OCI-M1 (cell line): ENCODE measurements at regions not wholly inside any gene's neighbourhood (a gene's known extent, or its start where the extent isn't known, plus 50 kb on each side); places are given as distances from the start of the nearest gene placed in this dataset.
A peak's percentile ranks its signal among the peaks of the same experiment; 100 is the strongest.
"Not testable (repeated sequence)": the region's sequence is repeated elsewhere in the genome, so short reads cannot be mapped to it uniquely, and the experiment has no call there.

Experiments
- DNase-seq: peaks from one replicate; lab custom pipeline; 2025; lab: John Stamatoyannopoulos, UW

DNA sequence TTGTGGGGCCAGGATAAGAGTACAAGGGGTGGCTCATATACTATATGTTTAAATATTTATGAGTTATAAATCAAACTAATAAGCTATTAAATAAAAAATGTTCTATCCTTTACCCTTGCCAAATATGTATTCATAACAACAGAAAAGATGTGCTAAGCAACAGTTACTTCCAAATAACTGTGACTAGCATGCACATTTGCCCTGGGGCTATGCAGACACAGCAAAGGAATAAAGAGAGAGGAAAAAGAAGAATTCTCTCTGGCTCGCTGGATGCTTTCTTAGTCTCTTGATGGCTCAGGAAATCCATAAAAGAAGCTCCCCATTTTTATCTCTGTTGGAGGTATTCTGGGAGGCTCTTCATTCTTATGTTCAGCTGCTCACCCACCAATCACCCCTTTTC, 182.4 kb upstream of the ATP10B start:
- DNase-seq = no peak

DNA sequence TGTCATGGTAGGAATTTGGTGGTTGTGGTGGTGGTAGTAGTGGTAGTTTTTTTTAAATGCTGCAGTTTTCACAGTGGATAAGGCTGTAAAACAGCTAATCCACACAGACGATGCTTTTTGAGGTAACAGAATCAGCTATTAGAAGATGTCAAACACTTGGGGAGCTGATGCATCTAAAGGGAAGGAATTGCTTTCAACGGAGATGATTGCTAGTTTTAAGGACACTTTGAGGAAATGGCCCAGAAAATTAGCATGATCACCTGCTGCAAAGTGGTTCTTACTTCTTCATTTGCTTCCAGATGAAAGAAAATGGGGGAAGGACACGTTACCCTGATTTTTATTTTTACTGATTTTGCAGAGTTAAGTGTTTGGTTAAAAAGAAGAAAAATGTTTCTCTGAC, 178.2 kb upstream of the ATP10B start:
- no peak for DNase-seq

DNA sequence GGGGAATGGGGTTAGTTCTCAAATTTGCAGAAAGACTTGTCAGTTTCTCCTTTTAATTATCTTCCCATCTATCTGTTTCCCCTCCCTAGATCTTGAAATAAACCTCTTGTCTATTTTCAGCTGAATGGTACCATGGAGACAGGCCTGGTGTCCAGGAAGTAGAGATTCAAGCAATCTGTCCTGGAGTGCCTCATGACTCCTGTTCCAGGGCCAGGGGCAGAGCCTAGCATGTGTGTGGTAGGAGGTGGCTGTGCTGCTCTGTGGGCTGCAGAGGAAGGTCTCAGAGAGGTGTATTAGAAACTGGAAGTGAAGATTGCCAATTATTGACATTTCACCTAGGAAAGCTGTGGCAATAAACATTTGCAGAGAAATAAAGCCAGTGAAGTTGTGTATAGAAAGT, 175.8 kb upstream of the ATP10B start:
- no peak for DNase-seq

DNA sequence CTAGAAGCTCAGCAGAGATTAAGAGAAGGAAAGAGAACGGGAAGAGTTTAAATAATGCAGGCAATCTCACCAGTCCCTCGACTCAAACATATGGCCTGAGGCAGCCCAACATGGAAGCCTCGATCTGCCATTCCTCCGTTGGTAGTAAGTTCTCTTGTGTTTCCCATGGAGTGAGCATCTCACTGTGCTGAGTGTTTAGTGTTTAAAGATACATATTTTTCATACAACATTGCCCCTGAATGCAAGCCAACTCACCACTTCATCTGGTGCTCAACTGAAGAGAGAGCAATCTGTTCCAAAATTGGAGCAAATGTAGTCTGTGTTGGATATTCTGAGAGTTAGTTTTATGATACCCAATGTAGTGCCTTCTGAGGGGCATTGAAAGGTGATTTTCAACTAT, 171.5 kb upstream of the ATP10B start:
- no peak for DNase-seq

DNA sequence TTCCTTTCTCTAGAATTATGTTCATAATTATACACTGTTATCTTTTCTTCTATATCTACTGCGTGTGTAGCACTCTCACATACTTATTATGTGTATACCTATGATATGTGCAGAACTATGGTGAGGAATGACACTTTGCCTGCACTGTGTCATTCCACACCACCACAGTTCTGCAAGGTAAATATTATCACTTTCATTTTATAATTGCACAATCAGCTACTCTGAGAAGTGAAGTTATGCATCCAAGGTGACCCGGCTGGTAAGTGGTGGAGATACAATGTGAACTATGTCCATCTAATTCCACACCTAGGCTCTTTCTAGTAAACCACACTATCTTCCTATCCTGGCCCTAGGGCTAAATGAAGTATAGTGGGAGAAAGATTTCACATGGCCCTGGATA, 170.1 kb upstream of the ATP10B start:
- peak; percentile 11 for DNase-seq

DNA sequence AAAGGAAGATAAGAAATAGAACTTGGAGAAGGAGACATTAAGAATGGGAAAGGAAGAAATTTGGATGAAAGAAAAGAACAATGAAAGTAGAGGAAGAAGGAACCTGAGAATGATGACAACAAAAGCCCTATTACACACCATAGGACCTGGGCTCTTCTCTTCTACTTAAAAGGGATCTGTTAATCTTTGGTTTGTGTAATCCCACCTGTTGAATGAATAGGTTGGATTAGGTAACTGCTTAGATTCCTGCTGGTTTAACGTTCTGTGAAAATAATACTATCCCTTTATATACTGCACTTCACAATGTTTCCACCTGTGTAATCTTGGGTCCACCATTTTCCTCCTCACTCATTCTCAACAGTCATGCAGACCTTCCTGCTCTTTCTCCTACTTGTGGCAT, 157.8 kb upstream of the ATP10B start:
- no peak for DNase-seq

DNA sequence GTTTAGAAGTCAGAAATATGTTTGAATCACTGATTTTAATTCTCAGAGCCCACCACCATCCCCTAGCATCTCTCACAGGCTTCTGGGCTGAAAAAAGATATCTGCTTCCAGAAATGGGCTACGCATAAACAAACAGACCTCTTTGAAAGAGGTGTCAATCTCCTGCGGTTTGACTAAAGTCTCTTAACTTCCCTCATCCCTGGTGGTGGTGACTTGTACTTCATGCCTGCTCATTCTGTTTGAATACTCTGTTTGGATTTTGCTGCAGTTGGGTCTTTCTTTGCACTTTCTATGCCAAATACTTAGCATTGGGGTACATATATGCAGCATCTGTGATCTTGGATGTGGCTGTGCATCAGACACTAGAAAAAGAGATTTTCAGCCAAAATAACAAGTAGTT, 157.2 kb upstream of the ATP10B start:
- DNase-seq = no peak

DNA sequence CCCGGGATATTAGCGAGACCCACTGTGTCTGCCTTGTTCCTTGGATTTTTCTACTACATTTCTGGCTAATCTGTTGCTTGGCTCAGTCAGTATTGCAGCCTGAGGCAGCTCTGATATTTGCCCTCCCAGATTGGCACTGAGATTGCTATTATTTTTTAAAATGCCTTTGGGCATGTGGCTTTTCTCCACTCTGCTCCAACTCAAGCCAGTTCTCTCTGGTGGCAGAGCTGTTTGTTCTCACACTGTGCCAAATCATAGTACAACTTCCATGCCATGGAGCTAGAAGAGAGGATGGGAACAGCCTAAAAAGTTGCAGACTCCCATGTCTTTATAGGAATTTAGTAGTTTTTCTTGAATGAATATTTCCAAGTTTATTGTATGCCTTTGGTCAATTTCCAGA, 155.9 kb upstream of the ATP10B start:
- DNase-seq = no peak

DNA sequence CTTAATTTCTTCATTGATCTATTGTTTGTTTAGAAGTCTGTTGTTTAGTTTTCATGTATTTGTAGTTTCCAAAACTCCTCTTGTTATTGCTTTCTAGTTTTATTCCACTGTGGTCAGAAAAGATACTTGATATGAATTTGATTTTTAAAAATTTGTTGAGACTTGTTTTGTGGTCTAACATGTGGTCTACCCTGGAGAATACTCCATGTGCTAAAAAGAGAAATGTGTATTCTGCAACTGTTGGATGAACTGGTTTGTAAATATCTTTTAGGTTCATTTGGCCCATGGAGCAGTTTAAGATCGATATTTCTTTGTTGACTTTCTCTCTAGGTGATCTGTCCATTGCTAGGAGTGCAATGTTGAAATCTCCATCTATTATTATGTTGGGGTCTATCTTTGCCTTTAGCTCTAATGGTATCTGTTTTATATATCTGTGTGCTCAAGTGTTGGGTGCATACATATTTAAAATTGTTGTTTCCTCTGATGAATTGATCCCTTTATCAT, 150.6 kb upstream of the ATP10B start:
- DNase-seq = no peak

DNA sequence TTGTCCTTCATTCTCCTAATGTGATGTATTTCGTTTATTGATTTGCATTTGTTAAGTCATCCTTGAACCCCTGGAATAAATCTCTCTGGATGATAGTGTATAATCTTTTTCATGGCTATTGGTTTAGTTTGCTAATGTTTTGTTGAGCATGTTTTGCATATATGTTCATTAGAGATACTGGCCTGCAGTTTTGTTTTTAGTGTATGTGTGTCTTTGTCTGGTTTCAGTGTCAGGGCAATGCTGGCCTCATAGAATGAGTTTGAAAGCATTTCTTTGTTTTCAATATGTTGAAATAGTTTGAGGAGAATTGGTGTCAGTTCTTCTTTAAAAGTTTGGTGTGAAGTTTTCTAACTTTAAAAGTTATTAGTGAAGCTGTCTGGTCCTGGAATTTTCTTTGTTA, 149.6 kb upstream of the ATP10B start:
- DNase-seq = no peak

DNA sequence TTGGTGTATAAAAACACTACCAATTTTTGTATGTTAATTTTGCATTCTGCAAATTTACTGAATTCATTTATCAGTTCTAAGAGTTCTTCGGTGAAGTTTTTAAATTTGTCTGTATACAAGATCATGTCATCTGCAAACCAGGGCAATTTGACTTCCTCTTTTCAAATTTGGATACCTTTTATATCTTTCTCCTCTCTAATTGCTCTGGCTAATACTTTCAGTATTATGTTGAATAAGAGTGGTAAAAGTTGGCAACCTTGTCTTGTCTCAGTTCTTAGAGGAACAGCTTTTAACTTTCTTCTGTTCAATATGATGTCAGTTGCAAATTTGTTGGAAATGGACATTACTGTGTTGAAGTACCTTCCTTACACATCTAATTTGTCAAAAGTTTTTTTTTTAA, 149.1 kb upstream of the ATP10B start:
- not testable (repeated sequence) for DNase-seq

DNA sequence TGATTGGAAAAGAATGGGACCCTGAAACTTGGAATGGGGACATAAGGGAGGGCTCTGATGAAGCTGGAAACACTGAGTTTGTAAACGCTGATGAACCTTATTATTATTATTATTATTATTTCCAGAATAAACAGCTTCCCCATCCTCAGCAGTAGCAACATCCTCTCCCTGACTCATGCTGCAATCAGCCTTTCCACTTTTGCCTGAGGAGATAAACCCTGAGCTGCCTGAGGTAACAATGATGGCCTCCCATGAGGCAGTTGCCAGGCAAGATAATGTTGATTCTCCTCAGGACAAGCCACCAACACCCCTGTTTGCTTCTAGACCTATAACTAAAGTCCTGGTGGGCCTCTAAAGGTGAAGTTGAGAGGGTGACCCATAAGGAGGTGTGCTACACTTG, 139.2 kb upstream of the ATP10B start:
- no peak for DNase-seq

DNA sequence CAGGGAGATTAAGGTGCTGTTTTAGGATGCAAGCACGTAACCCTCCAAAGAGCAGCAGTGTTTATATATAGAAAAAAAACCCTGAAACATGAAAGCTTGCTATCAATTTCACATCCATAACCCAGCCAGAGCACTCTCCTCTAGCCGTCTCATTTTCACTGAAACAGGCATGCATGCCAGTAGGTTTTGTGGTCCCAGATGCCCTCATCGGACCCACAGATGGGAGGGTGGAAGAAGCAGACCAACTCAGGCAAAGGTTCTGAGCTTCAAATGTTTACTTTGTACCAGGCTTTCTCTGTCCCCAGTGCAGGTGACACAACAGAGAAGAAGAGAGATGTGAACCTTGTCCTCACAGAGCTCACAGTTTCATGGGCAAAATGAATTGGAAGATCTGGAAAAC, 127.4 kb upstream of the ATP10B start:
- no peak for DNase-seq

DNA sequence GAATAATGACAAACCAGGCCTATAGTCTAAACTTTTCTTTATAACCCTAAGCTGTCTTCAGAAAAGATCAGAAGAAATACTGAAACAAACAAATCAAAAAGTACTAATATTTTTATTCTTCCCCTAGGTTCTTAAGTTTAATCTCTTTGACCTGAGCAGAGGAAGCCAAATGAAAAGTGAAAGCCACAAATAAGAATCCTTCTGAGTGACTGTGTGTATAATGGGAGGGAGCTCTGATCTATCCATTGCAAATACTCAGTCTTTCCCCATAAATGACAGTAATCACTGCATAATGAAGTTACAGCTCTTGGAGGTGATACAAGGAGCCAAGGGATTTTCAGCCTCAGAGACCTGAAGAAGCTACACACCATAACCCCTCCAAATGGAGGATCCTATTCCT, 126.9 kb upstream of the ATP10B start:
- DNase-seq = peak; percentile 10

DNA sequence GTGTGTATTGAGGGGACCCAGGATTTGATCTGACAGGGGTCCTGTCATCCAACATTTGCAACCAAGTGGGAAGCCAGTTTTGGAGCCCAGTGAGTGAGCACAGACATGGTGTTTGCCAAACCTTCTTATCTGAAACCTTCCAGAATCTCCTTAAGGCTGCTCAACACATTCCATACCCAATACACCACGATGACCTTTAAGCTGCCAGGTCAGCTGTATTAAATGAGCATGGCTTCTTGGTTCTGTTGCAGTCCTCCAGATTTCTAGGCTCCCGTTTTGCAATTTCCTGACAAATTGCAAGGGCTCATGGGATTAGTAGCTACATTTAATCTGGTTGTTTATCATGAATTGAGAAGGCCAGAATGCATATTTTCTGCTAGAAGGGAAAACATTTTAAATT, 124.2 kb upstream of the ATP10B start:
- no peak for DNase-seq

DNA sequence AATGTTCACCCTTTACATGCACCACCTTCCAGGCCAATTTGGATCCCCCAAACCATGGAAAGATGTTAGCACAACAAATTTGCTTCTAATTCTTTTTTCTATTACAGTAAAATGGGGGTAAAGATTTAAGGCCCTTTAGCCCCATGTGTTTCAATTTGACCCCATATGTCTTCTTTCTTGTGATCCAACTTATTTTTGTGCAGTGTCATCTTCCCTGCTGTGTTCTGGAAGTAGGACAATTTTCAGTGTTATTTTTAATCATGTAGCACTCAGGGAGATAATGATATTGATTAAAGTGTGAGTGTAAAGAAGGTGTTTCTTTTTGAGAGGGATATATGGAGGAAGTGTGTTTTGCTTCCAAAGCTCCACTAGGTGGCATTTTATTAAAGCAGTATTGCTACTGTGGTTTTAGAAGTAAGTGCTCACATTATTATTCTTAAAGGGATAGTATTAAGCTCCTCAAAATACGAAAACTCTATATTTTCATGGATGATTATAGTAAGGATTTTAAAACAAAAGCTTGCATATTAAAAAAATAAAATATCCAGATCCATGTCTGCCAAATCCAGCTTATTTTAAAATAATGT, 118.7 kb upstream of the ATP10B start:
- DNase-seq = peak; percentile 53

DNA sequence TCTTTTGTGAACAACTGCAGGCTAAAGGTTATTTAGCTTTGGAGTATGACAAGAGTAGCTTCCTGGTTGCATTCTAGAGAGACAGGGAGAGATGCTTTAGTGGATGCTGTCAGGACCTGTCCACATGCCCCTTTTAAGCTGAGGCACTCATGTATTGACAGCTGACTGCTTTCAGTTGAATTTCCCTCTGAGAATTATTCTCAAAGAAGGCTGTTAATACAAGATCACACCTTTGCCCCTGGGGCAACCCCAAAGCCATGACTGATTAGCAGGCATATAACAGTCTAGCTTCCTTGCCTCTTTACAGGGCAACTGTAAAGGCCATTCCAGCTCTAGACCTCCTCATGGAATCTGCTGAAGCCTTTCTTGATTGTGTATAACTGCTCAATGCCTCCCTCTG, 117.6 kb upstream of the ATP10B start:
- DNase-seq = no peak

DNA sequence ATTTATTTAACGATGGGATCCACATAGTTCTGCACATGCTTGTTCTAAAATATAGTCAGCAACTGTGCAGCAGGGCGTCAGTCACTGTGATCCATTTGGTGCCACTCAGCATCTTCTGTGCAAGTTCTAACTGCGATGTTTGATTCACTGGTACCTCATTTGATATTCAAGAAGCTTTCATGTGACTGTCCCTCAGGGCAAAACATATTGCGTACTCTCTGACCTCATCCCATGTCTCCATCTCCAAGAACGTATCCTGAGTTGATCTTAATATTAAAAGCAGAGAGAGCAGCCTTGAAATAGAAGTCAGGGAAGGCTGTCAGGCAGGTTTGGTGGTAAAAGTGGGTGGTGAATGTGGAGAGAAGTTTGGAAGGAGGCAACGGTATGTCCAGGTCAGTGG, 116.5 kb upstream of the ATP10B start:
- no peak for DNase-seq

DNA sequence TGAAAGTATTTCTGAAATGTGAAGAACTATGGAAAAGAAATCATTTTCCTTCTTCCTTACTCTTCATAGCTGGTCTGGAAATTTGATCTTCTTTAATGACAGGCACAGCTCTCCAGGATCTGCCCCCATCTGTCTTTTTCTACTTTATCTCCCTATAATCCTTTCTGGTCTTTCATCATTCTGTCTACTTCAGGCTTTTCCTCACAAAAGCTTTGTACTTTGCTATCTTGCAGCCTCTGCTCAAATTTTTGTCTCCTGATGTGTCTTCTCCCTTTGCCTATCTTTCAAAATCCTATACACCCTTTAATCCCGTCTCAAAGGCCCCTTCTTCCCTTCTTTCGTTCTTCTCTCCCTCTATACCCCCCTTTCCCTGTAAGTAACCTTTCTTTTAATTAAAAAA, 114.9 kb upstream of the ATP10B start:
- DNase-seq = no peak

DNA sequence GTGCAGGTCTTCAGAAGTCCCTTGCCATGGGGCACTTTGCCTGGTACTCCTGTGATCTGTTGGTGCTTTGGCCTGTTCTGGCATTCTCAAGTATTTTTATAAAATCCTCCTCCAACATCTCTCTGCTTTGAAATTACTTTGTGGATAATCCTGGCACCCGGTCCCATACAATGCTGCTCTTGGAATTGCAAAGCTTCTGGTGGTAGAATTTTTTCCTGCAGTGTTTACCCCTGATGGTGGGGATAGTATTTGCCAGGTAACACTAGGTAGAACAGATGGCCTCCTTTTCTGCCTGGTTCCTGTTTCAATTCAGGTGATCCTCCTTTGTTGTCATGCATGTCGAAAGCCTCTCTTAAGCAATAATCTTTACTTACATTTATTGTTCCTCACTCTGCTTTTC, 109.8 kb upstream of the ATP10B start:
- no peak for DNase-seq

DNA sequence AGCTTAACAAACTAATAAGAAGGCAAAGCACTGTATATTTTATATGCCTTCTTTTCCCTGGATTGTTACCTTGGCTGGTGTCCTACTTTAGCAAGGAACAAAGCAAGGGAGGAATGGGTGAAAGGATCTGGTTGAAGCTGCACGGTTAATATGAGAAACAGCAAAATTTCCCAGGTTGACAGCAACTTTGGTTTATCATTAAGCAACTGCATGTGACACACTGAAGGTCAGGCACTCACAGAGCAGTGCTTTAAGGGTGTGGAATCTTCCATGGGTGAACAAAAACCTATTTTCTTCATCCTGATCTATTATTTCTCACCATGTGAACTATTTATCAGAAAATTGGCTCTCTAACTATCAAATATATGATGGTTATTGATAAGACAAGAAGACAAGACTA, 109.0 kb upstream of the ATP10B start:
- DNase-seq = no peak

DNA sequence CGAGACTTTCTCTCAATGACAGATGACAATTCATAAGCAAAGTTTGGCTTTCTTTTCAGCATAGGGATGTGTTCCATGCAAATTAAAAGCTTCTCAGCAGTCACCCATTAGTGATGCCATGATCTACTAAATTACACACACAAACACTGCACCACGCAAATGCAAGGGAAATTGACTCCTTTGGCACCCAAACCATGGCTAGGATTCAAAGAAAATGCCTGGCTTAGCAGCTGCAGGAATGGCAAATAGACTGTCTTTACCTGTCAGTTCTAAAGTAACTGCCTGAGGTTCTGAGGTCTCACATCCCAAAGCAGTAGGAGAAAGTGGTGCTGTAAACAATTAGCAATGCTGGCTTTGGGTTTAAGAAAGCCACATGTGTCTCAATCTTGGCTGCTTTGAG, 108.6 kb upstream of the ATP10B start:
- DNase-seq = no peak

DNA sequence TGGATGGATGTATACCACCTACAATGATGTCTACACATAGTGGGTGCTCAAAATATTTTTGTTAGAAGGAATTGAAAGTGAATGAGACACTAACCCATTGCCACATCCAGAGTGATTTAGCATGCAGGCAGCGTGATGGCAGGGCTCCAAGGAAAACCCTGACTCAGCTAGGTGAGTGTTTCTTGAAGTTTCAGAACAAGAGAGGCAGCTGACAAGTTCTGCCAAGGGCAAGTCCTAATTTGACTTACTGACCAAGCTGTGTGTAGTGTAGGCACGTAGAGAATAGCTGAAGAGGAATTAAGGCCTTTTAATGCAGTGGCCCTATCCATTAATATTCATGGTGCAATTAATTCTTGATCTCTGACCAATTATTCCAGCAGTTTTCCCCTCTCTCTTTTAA, 107.8 kb upstream of the ATP10B start:
- no peak for DNase-seq

DNA sequence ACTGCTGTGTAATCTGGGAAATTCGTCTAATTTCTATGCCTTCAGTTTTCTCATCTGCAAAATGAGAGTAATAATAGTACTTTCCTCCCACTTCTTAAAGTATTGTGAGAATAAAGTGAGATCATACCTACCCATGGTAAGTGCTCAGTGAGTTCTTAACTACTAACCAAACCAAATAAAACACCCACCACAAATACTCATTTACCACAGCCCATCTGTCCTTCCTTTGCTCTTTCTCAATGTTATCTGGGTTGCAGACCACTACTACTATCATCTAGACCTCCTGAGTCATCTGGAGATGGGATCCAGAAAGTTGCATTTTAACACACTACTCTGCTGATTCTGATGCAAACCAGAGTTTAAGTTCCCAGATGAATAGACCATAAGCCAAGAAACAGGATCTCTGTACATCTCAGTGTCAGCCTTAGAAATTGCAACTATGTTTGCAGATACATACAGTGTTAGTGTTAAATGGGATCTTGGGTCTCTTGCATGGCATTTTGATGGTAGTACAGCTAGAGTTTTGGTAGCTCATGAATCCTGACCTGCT, 105.4 kb upstream of the ATP10B start:
- DNase-seq = no peak

DNA sequence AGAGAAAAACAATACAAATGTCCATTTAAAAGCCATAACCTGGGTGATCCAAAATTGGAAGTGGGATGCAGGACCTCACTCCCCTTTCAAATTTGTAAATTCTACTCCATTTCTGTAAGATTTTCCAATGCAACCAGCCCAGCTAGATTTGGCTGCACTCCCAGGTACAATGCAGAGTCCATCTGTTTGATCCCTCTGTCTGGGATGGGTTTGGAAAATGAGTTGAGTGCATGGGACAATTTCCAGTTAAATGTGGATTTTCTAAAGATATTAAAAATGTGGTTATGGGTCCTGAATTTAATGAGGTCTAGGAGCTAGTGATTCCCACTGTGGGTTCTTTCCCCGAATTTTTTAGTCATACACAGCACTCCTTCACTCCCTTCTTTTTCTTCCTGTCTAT, 104.0 kb upstream of the ATP10B start:
- no peak for DNase-seq
